ENCODE measurements at regions not wholly inside any gene's neighbourhood (a gene's known extent, or its start where the extent isn't known, plus 50 kb on each side); places are given as distances from the start of the nearest gene placed in this dataset.

GRCh38 chr6:93524671-93525451 lies 105.5 kb upstream of the EPHA7 start:
- TF ChIP-seq CTCF (IDR thresholded peaks at IDR 0.05) = no peak
- TF ChIP-seq POLR2A (IDR thresholded peaks at IDR 0.05) = no peak

All from right lobe of liver (tissue), 4 donors.